GM12878 (cell line): ENCODE measurements at regions not wholly inside any gene's neighbourhood (a gene's known extent, or its start where the extent isn't known, plus 50 kb on each side); places are given as distances from the start of the nearest gene placed in this dataset.

Experiments
- ATAC-seq: fragments of 200-7000 bp; cut with Tn5 transposase; 3 replicates; pipeline ENCODE4 v1.9.1; 2020; ENCODE audit warnings: mild to moderate bottlenecking, moderate library complexity
- BruUV-seq: library from RNA; stranded (reverse); fragments of 400-500 nt; replicated peaks from 2 replicates; lab custom pipeline; 2021; lab: Mats Ljungman, UMichigan
- CTCF ChIA-PET: fragments of 300-600 bp; sonication (Branson Sonifier 250); formaldehyde crosslinking; extraction: SDS; loops from one replicate; lab custom pipeline; 2021; ENCODE audit warnings: inconsistent platforms; lab: Yijun Ruan, JAX
- POLR2A ChIA-PET: fragments of 350-600 bp; formaldehyde crosslinking; extraction: SDS; loops from one replicate; lab custom pipeline; 2021; ENCODE audit warnings: inconsistent platforms; lab: Charles Lee
- RAD21 ChIA-PET: fragments of 300-600 bp; sonication (Branson Sonifier 250); formaldehyde crosslinking; loops from one replicate; lab custom pipeline; 2023; ENCODE audit warnings: antibody characterized with exemption; ENCODE audit not compliant: unreplicated experiment; lab: Charles Lee
- SMC1A ChIA-PET: fragments of 300-600 bp; sonication (Branson Sonifier 250); formaldehyde crosslinking; loops from one replicate; lab custom pipeline; 2023; ENCODE audit not compliant: unreplicated experiment, uncharacterized antibody; lab: Charles Lee
- DNase-seq: peaks from one replicate; pipeline ENCODE4 v3.0.0-alpha.2; 2011; ENCODE audit warnings: low read depth, low spot score
- FAIRE-seq: peaks from 3 replicates; lab custom pipeline; 2011; peaks lifted over from hg19 to GRCh38; lab: Jason Lieb, UNC
- H2AFZ ChIP-seq: 2 replicates; pipeline ENCODE4 v1.6.0; 2011; ENCODE audit warnings: low read depth, low read length, control low read depth; ENCODE audit not compliant: control insufficient read depth
- H3K27ac ChIP-seq: 2 replicates; pipeline ENCODE4 v1.5.1; 2011; ENCODE audit warnings: control low read depth; ENCODE audit not compliant: control insufficient read depth, insufficient read depth
- H3K27me3 ChIP-seq, 2 experiments: replicated peaks in 1 of 2; 2 replicates each; pipeline versions ENCODE4 v1.6.0 to v1.6.1; 2011; ENCODE audit warnings: low read length in 1 of 2; ENCODE audit not compliant: control insufficient read depth in 2 of 2, insufficient read depth in 2 of 2
- H3K36me3 ChIP-seq, 2 experiments: 2 replicates each; pipeline ENCODE4 v1.5.1; 2011; ENCODE audit warnings: low read length in 1 of 2; ENCODE audit not compliant: control insufficient read depth in 2 of 2, insufficient read depth in 2 of 2
- H3K4me1 ChIP-seq: 2 replicates; pipeline ENCODE4 v1.6.1; 2011; ENCODE audit warnings: mild to moderate bottlenecking, low read length, moderate library complexity, mixed read lengths; ENCODE audit not compliant: control insufficient read depth, insufficient read depth
- H3K4me2 ChIP-seq: 2 replicates; pipeline ENCODE4 v1.6.0; 2011; ENCODE audit warnings: control low read depth; ENCODE audit not compliant: control insufficient read depth, insufficient read depth
- H3K4me3 ChIP-seq: fragments of 200-600 bp; sonication (generic); 2 replicates; pipeline ENCODE4 v1.5.1; 2016
- H3K79me2 ChIP-seq: 2 replicates; pipeline ENCODE4 v1.6.0; 2011; ENCODE audit warnings: low read length; ENCODE audit not compliant: control insufficient read depth, insufficient read depth
- H3K9ac ChIP-seq: 2 replicates; pipeline ENCODE4 v1.8.0; 2011; ENCODE audit warnings: low read length, control low read depth, mixed read lengths; ENCODE audit not compliant: control insufficient read depth, insufficient read depth
- H3K9me3 ChIP-seq: replicated peaks from 3 replicates; pipeline ENCODE4 v1.5.1; 2011; ENCODE audit warnings: mild to moderate bottlenecking, low read length; ENCODE audit not compliant: control insufficient read depth, insufficient read depth
- H4K20me1 ChIP-seq: 2 replicates; pipeline ENCODE4 v1.6.0; 2011; ENCODE audit not compliant: control insufficient read depth, insufficient read depth
- KDM1A ChIP-seq: fragments of 200-600 bp; sonication (generic); IDR thresholded peaks from 2 replicates; pipeline ENCODE4 v1.6.1; 2016; ENCODE audit warnings: borderline replicate concordance
- MTA2 ChIP-seq: fragments of 450-650 bp; IDR thresholded peaks from 2 replicates; pipeline ENCODE4 v1.6.1; 2016; ENCODE audit warnings: low read depth, mild to moderate bottlenecking, moderate library complexity
- NFXL1 ChIP-seq: fragments of 450-650 bp; IDR thresholded peaks from 2 replicates; pipeline ENCODE4 v1.6.1; 2017; ENCODE audit warnings: antibody characterized with exemption, mild to moderate bottlenecking, borderline replicate concordance
- PML ChIP-seq: IDR thresholded peaks from 2 replicates; pipeline ENCODE4 v1.6.1; 2012; ENCODE audit warnings: low read length, inconsistent platforms
- WRNIP1 ChIP-seq: IDR thresholded peaks from 2 replicates; pipeline ENCODE4 v1.6.1; 2011; ENCODE audit warnings: low read depth, low read length, improper control_type of control experiment, borderline replicate concordance
- YBX1 ChIP-seq: fragments of 450-650 bp; IDR thresholded peaks from 2 replicates; pipeline ENCODE4 v1.6.1; 2016; ENCODE audit warnings: antibody characterized with exemption
- WGBS: methylation state at CpG from one replicate; pipeline ENCODE4 v1.1.6; 2016; ENCODE audit warnings: low lambda C conversion rate; ENCODE audit not compliant: insufficient replicate concordance, insufficient coverage; ENCODE audit errors: missing lambda C conversion rate; 5-methylcytosine and 5-hydroxymethylcytosine counted together
- in situ Hi-C: fragments of 300-500 bp; cut with MboI; formaldehyde crosslinking; loops from 9 replicates; pipeline ENCODE4 v1.14.3; 2018; ENCODE audit warnings: mixed read lengths
- intact Hi-C: fragments of 100-400 bp; cut with micrococcal nuclease; formaldehyde crosslinking; loops from one replicate; pipeline ENCODE4 v1.14.2; 2022; ENCODE audit not compliant: unreplicated experiment
- TF ChIP-seq, protein P1 (sequence below): fragments of 450-650 bp; formaldehyde crosslinking; IDR thresholded peaks from 2 replicates; pipeline ENCODE4 v1.4.0; 2022; ENCODE audit warnings: mild to moderate bottlenecking, moderate library complexity
- TF ChIP-seq, protein P2 (sequence below): fragments of 450-650 bp; IDR thresholded peaks from 2 replicates; pipeline ENCODE4 v1.6.1; 2017; ENCODE audit warnings: mild to moderate bottlenecking, low read depth, inconsistent platforms; ENCODE audit not compliant: poor library complexity, severe bottlenecking

DNA sequence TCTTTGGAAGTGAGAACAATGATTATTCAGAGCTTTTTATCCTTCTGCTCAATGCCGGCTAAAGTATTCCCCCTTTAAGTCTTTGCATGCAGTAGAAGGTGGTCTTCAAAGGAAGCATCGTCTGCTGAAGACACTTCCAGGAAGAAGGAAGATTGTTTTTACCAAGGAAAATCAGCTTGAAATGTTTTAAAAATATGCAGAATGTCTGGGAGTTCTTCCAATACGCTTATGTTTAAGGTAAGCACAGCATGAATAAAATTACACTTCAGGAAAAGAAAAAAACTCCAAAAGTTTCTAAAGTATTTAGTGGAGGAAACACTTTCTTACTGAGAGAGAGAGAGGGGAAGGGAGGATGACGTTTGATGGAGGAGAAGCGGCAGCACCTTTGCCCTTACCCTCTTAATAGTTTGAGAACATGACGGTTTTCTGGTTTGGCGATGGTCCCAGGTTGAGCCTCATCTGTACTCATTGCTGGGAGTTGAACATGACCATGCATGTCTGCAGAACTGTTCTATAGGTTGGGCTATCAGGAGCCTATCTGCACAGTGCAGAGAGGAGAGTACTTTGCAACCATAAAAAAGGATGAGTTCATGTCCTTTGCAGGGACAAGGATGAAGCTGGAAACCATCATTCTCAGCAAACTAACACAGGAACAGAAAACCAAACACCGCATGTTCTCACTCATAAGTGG lies 338.1 kb downstream of the ACTR3B start:
- FAIRE-seq (no peak), ATAC-seq (no peak), DNase-seq (no peak)
- ChIA-PET RAD21 (no interaction called here), SMC1A (no interaction called here), POLR2A (no interaction called here), CTCF (no interaction called here)
- Histone ChIP-seq H3K9ac (no peak overlapping the region), H2AFZ (no peak overlapping the region), H3K27ac (no peak overlapping the region), H3K4me3 (no peak overlapping the region), H3K36me3 (no peaks in the 10 kb centered on the region), H3K9me3 (no peaks in the 10 kb centered on the region), H4K20me1 (no peaks in the 10 kb centered on the region), H3K4me1 (no peaks in the 10 kb centered on the region), H3K79me2 (no peaks in the 10 kb centered on the region), H3K4me2 (no peak overlapping the region), H3K27me3 (no peaks in the 10 kb centered on the region)
- 47% methylated on average over 8 of the region's 8 CpGs for WGBS
- in situ Hi-C loops (no loop called here), intact Hi-C loops (no loop called here)
- BruUV-seq: no TSS peak
- TF ChIP-seq KDM1A (no peak), NFXL1 (no peak), PML (no peak), YBX1 (no peak), WRNIP1 (no peak), MTA2 (no peak)
- TF ChIP-seq, protein P1, sequence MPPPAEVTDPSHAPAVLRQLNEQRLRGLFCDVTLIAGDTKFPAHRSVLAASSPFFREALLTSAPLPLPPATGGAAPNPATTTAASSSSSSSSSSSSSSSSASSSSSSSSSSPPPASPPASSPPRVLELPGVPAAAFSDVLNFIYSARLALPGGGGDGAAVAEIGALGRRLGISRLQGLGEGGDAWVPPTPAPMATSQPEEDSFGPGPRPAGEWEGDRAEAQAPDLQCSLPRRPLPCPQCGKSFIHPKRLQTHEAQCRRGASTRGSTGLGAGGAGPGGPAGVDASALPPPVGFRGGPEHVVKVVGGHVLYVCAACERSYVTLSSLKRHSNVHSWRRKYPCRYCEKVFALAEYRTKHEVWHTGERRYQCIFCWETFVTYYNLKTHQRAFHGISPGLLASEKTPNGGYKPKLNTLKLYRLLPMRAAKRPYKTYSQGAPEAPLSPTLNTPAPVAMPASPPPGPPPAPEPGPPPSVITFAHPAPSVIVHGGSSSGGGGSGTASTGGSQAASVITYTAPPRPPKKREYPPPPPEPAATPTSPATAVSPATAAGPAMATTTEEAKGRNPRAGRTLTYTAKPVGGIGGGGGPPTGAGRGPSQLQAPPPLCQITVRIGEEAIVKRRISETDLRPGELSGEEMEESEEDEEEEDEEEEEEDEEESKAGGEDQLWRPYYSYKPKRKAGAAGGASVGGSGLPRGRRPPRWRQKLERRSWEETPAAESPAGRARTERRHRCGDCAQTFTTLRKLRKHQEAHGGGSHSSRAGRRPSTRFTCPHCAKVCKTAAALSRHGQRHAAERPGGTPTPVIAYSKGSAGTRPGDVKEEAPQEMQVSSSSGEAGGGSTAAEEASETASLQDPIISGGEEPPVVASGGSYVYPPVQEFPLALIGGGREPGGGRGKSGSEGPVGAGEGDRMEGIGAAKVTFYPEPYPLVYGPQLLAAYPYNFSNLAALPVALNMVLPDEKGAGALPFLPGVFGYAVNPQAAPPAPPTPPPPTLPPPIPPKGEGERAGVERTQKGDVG (CRISPR knock-in tag): no peak
- TF ChIP-seq, protein P2, sequence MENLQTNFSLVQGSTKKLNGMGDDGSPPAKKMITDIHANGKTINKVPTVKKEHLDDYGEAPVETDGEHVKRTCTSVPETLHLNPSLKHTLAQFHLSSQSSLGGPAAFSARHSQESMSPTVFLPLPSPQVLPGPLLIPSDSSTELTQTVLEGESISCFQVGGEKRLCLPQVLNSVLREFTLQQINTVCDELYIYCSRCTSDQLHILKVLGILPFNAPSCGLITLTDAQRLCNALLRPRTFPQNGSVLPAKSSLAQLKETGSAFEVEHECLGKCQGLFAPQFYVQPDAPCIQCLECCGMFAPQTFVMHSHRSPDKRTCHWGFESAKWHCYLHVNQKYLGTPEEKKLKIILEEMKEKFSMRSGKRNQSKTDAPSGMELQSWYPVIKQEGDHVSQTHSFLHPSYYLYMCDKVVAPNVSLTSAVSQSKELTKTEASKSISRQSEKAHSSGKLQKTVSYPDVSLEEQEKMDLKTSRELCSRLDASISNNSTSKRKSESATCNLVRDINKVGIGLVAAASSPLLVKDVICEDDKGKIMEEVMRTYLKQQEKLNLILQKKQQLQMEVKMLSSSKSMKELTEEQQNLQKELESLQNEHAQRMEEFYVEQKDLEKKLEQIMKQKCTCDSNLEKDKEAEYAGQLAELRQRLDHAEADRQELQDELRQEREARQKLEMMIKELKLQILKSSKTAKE: no peak
